ENCODE measurements at regions not wholly inside any gene's neighbourhood (a gene's known extent, or its start where the extent isn't known, plus 50 kb on each side); places are given as distances from the start of the nearest gene placed in this dataset.
"Not testable (repeated sequence)": the region's sequence is repeated elsewhere in the genome, so short reads cannot be mapped to it uniquely, and the experiment has no call there.

DNA sequence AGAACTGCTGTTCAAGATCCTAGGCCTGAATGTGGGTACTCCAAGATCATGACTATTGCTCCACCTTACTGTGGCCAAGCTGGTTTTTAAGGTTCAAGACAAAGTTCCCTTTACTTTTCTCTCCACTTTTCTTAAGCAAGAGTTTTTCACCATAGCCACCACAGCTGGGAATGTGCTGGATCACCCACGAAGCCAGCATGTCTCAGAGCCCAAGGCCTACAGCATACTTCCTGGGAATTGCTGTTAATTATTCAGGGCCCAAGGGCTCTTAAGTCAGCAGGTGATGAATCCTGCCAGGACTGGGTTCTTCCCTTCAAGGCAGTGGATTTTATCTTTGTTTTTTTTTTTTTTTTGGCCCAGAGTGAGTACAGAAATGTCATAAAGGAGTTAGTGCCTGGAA, 149.4 kb upstream of the TUSC1 start:
- DNase-seq (ENCODE audit: extremely low read depth, low read depth), result no peak

GRCh38 chr9:25816439-25816838, 138.2 kb upstream of the TUSC1 start:
- no peak for DNase-seq (ENCODE audit: extremely low read depth, low read depth)

DNA sequence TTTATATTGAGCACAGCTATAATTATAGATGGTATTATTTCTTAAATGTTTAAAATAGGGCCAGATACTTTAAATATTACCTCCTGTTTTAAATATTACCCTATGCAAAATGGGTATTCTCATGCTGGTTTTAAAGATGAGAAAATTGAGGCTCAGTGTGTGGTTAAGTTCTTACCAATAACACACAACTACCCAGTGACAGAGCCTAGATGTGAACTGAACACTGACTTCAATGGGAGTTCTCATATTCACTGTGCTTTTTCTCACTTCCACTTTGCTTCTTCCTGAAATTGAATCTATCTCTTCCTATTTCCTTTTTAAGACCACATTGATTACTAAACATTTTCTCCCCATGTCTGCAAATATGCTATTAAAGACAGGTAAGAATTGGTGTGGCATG, 135.8 kb upstream of the TUSC1 start:
- no peak for DNase-seq (ENCODE audit: extremely low read depth, low read depth)

DNA sequence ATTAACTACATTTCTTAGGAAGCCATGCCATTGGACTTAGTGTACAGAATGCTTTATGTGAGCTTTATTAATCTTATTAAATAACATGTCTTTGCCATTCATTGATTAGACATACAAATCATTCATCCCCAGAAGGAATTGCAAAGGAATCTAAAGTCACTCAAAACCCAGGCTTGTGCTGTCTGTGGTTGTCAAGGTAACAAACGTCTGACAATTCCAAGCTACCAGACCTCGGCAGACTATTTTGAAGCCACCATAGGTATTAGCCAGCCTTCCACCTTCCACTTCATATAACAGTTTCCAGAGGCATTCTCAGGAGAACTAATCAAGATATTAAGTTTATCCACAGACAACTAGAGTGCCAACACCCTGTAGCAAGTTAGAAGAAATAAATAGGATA, 135.2 kb upstream of the TUSC1 start:
- DNase-seq (ENCODE audit: extremely low read depth, low read depth), result no peak

GRCh38 chr9:25808554-25808953, 130.3 kb upstream of the TUSC1 start:
- no peak for DNase-seq (ENCODE audit: extremely low read depth, low read depth)

DNA sequence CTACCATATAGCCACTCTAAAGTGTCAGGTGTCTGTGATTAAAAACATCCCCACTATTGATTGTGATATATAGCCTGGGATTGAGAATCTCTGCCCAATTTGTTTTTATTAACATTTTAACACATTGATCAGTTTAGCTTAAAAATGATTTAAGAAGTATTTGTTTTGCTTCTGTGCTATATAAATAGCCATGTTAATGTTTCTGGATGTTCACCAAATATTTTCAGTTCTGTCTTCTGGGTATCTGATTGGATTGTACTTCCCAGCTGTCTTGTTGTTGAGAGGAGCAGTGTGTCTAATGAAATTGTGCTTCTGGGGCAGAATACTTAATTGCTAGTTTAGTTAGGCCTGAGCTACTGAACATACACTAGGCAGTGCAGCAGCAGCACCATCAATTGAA, 126.6 kb upstream of the TUSC1 start:
- DNase-seq (ENCODE audit: extremely low read depth, low read depth), result no peak

GRCh38 chr9:25801989-25802388, 123.7 kb upstream of the TUSC1 start:
- not testable (repeated sequence) for DNase-seq (ENCODE audit: extremely low read depth, low read depth)

DNA sequence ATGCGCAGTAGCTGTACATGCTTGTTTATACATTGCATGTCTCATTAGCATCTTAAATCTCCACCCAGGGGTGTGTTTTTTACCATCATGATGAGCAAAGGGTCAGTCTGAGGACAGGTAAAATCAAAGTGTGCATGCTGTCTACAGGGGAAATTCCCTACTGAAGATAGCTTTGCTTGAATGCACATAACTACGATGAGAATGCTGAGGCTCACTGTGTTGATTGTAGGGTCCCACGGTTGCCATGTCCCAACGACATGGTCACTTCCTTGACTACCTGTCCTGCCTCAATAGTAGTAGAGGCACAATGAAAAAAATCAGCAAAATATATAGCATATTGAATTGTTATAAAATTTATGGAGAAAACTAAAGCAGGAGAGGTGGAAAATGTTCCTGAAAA, 95.6 kb upstream of the TUSC1 start:
- DNase-seq (ENCODE audit: extremely low read depth, low read depth), result no peak

DNA sequence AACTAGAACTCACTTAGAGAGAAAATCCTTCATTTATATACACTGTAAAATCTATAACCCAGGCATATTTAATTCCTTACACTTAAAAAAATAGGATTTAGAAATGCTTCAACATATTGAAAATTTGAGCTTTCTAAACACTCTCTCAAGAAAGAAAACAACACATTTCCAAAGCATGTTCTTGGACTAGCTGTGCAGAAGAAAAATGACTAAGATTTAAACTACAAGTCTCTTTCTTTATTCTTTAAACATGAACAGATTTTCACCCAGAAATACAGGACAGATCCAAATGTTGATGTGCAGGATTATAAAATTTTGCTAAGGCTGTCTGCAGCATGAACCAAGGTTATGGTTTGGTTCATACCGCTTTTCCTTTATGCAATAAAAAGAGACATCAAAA, 77.7 kb upstream of the TUSC1 start:
- no peak for DNase-seq (ENCODE audit: extremely low read depth, low read depth)

GRCh38 chr9:25752398-25752797, 74.2 kb upstream of the TUSC1 start:
- DNase-seq (ENCODE audit: extremely low read depth, low read depth), result no peak

DNA sequence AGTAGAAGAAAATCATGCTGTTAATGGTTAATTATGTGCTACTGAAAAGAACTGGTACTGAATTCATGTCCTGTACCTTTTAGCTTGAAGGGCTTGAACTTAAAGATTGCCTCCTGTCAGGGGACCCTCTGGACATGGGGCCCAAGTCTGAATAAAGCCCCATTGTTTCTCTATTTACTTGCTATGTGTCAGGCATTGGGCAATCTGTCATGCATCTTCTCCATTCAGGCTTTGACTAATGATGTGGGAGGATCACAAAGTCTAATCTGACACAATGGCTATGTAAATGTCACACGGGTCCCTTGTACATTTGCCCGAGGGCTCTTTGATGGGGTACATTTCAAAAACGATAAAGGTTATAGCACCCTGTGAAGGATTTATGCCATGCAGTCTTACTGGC, 64.0 kb upstream of the TUSC1 start:
- DNase-seq (ENCODE audit: extremely low read depth, low read depth), result peak; percentile 17

DNA sequence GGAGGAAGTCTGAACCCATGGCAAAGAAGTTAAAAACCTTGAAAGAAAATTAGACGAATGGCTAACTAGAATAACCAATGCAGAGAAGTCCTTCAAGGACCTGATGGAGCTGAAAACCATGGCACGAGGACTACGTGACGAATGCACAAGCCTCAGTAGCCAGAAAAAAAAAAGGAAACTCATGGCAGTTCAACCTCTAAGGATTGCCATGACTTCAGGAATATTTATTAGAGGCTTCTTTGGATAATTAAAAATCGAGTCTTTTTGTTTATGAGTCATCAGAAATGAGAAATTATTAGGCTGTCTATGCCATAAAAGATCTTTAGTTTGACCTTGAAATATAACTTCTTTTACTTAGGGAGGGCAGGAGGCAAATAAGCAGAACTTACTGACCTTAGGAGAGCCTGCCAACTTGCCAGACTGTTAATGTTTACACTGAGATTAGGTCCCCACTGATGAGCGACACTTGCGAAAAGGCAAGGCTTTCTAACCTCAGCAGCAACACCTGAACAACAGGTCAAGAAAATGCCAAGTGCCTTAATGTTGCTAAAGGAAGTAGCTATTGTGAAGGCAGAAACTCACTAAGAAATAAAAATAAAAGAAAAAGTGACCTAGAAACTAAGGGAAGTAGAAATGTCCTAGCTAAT, 55.2 kb upstream of the TUSC1 start:
- DNase-seq (ENCODE audit: extremely low read depth, low read depth), result no peak

DNA sequence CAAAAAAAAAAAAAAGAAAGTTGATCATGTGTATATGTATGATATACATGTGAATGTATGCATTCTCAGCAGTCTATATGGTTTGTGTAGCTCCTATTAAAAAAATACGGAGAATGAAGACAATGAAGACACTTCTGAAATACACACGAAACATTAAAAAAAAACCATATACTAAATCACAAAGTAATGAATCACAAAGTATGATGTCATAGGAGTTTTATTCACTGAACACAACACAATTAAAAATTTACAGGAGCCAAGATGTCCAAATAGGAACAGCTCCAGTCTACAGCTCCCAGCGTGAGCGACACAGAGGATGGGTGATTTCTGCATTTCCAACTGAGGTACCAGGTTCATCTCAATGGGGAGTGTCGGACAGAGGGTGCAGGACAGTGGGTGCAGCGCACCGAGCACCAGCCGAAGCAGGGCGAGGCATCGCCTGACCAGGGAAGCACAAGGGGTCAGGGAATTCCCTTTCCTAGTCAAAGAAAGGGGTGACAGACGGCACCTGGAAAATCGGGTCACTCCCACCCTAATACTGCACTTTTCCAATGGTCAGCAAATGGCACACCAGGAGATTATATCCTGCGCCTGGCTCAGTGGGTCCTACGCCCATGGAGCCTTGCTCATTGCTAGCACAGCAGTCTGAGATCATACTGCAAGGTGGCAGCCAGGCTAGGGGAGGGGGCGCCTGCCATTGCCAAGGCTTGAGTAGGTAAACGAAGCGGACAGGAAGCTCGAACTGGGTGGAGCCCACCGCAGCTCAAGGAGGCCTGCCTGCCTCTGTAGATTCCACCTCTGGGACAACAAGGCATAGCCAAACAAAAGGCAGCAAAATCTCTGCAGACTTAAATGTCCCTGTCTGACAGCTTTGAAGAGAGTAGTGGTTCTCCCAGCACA, 53.9 kb upstream of the TUSC1 start:
- DNase-seq (ENCODE audit: extremely low read depth, low read depth), result not testable (repeated sequence)
